GM12875 (cell line): ENCODE measurements at regions not wholly inside any gene's neighbourhood (a gene's known extent, or its start where the extent isn't known, plus 50 kb on each side); places are given as distances from the start of the nearest gene placed in this dataset.

Experiments
- H3K4me3 ChIP-seq: one replicate; pipeline ENCODE4 v1.5.1; 2011; ENCODE audit warnings: low read depth, low read length, control low read depth
- TF ChIP-seq, protein P1 (sequence below): IDR thresholded peaks from 2 replicates; pipeline ENCODE4 v1.5.1; 2011; ENCODE audit warnings: low read depth, mild to moderate bottlenecking, control low read depth, inconsistent platforms, low read length, moderate library complexity, borderline replicate concordance; ENCODE audit not compliant: insufficient read depth

DNA sequence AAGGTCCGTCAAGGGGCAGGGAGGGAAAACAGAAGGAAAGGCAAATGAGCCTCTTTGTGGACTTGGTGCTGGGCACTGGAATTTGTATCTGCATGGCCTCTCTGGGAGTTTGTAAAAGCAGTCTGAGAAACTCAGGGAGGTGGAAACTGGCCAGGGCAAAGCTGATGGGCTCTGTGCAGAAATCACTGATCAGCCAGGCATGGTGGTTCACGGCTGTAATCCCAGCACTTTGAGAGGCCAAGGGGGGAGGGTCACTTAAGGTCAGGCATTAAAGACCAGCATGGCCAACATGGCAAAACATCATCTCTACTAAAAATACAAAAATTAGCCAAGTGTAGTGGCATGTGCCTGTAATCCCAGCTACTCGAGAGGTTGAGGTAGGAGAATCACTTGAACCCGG, 369.9 kb upstream of the ZNF507 start:
- H3K4me3 ChIP-seq: no peak overlapping the region
- TF ChIP-seq, protein P1, sequence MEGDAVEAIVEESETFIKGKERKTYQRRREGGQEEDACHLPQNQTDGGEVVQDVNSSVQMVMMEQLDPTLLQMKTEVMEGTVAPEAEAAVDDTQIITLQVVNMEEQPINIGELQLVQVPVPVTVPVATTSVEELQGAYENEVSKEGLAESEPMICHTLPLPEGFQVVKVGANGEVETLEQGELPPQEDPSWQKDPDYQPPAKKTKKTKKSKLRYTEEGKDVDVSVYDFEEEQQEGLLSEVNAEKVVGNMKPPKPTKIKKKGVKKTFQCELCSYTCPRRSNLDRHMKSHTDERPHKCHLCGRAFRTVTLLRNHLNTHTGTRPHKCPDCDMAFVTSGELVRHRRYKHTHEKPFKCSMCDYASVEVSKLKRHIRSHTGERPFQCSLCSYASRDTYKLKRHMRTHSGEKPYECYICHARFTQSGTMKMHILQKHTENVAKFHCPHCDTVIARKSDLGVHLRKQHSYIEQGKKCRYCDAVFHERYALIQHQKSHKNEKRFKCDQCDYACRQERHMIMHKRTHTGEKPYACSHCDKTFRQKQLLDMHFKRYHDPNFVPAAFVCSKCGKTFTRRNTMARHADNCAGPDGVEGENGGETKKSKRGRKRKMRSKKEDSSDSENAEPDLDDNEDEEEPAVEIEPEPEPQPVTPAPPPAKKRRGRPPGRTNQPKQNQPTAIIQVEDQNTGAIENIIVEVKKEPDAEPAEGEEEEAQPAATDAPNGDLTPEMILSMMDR: no peak

DNA sequence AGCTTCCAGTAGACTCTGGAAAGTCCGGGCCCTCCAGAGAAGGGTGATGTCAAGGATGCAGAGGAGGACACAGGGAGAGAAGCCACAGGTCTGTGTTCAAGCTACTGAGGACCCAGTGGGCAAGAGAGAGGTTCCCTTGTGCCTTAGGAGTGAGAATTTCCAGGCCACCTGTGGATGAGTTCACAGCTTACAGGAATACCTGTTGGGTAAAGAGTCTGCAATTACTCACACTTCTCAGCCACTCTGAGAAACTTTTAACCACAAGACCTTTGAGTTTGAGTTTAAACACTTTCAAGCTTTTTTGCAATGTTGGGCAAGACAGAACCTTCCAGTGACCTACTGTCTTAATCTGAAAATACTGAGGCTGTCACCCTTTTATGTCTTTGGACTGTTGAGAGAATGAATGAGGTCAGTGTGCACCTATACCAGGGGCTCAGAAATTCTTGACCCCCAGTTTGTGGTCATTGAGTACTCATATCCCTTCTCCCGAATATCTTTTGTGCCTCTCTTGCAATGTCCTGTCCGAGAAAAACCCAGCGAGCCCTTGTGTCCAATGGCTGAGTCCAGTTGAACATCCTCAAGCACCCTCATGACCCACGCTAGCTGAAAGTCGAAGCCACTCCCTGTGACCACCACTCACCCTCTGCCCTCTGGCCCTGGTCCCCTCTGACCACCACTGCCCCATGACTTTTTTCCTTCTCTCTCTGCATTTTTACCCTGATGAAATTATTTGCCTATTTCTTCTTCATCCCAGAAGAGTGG, 368.5 kb upstream of the ZNF507 start:
- TF ChIP-seq, protein P1: no peak
- H3K4me3 ChIP-seq: no peak overlapping the region

DNA sequence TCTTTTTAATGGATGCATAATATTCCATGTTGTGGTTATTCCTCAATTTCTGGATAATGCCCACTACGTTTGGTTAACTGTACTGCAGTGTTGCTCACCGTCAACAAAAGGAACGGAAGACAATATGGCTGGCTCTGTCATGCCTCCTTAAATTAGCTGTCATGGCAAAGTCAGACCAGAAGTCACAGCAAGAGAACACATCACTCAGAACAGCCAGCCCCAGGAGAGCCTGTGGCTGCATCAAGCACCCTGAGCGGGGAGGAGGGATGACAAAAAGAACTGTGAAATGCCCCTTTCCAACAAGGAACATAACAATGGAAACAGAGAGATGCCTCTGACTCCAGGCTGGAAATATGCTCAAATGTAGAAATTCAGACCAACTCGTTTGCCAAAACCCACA, 366.0 kb upstream of the ZNF507 start:
- H3K4me3 ChIP-seq: no peak overlapping the region
- TF ChIP-seq, protein P1: no peak

DNA sequence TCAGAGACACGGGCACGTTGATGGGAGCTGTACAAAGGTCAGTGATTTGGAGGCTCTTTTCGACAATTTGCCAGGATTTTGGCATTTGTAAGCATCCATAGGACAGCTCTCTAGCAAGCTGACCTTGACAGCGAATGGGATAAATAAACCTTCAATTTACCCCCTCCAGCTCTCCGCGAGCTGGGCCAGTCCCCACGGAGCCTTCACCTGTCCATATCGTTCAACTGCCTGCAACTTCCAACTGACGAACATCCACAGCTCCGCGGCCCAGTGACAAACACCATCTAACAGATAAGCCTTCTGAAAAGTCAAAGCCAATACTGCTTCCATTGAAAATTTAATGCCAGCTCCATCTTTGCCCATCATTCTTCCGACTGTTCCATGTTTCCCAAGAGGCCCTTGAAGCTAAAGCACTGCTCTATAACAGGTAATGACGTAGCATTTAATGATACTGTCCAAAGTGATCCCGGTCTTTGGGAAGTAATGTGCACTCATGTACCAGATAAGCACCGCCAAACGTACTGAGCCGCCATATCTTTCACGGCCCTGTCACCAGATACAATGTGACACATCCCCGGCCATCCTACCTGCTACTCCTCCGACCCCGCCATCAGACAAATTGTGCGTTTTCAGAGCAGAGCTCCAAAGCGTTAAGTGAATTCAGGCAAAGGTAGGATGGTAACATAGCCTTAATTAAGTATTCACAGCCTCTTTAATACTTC, 365.3 kb upstream of the ZNF507 start:
- TF ChIP-seq, protein P1: no peak
- H3K4me3 ChIP-seq: no peak overlapping the region

DNA sequence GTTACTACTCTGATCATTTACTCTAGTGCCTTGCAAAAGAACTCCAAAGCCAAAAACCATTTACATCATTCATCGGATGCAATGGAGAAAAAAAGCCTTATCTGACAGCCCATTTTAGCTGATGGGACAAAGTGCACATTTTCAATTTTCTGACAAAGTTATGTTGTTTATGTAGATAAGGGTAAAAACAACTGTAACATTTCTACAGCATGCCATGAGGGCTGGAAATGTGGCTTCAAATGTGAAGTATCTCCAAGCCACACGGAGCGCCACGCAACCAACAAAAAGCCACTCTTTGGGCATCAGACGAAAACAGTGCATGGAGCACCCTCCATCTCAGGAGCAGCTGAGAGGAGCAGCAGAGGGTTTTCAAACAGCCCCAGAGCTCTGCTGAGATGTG, 364.6 kb upstream of the ZNF507 start:
- no peak overlapping the region for H3K4me3 ChIP-seq
- TF ChIP-seq, protein P1: no peak

DNA sequence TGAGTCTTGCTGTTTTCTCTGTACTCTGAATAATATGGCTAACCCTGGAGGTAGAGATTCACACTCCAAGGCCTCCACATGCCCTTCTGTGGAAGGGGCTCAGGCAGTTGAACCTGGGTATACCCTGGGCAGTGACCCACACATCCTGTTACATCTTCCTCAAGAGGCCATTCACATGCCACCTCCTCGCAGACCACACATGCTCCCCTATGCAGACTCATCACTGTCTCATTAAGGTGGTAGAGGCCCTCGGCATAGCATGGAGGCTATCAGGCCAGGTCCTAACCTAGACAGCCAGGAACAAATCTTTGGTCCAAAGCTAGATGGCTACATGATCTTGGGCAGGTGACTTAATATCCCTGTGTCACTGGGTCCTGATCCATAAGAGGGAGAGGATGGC, 363.9 kb upstream of the ZNF507 start:
- H3K4me3 ChIP-seq: no peak overlapping the region
- TF ChIP-seq, protein P1: no peak

DNA sequence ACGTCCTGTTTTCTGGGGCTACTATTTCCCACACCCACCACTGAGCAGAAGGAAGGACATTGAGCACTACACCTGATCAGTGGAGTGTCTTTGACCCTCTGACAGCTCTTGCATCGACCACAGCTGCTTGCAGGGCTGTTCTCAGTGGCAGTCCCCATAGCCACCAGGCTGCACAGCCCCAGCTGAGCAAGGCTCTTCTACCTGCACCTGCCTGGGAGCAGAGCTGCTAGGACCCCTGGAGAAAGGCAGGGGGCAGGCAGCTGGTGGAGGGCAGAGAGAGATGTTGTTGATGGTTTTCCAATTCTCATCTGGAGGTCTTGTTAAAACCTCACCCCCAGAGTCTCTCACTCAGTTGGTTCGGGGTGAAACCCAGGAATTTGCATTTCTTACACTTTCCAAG, 361.8 kb upstream of the ZNF507 start:
- TF ChIP-seq, protein P1: no peak
- no peak overlapping the region for H3K4me3 ChIP-seq
